ENCODE measurements at regions not wholly inside any gene's neighbourhood (a gene's known extent, or its start where the extent isn't known, plus 50 kb on each side); places are given as distances from the start of the nearest gene placed in this dataset.

DNA sequence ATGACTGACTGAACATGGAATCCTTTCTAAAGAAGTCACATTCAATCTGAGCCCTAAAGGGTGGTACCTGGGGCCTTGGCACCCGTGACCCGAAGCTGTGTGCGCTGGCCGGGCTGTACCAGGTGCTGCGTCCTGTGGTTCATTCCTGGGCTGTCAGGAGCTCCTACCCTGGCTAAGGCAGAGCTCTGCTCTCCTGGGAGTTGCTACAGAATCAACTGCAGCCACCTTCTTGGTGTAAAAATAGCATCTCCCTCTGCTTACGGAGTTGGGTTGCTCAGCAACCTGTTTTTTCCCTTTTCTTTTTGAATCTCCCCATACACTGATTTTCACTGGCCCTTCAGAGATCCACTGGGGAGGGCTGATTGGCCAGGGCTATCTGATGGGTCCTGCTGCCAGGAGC, 236.6 kb upstream of the PDE10A start:
- H3K4me3 ChIP-seq: no peak overlapping the region
- H3K9me3 ChIP-seq: no peaks in the 10 kb centered on the region
- DNase-seq (ENCODE audit: low spot score) (no peak), ATAC-seq (ENCODE audit: insufficient number of reproducible peaks, low FRiP score, low read depth) (no peak)
- TF ChIP-seq, protein P1, sequence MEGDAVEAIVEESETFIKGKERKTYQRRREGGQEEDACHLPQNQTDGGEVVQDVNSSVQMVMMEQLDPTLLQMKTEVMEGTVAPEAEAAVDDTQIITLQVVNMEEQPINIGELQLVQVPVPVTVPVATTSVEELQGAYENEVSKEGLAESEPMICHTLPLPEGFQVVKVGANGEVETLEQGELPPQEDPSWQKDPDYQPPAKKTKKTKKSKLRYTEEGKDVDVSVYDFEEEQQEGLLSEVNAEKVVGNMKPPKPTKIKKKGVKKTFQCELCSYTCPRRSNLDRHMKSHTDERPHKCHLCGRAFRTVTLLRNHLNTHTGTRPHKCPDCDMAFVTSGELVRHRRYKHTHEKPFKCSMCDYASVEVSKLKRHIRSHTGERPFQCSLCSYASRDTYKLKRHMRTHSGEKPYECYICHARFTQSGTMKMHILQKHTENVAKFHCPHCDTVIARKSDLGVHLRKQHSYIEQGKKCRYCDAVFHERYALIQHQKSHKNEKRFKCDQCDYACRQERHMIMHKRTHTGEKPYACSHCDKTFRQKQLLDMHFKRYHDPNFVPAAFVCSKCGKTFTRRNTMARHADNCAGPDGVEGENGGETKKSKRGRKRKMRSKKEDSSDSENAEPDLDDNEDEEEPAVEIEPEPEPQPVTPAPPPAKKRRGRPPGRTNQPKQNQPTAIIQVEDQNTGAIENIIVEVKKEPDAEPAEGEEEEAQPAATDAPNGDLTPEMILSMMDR (IDR thresholded peaks at IDR 0.05): no peak
- H3K27me3 ChIP-seq (replicated peaks; ENCODE audit: insufficient read depth): no peaks in the 10 kb centered on the region
- no peak overlapping the region for H3K27ac ChIP-seq
- no peaks in the 10 kb centered on the region for H3K36me3 ChIP-seq
- no peaks in the 10 kb centered on the region for H3K4me1 ChIP-seq (ENCODE audit: control insufficient read depth in 1 of 2, low read depth in 2 of 2)

- Histone ChIP-seq H3K27me3 (replicated peaks; ENCODE audit: insufficient read depth) (no peaks in the 10 kb centered on the region), H3K36me3 (no peaks in the 10 kb centered on the region), H3K4me1 (ENCODE audit: control insufficient read depth in 1 of 2, low read depth in 2 of 2) (no peaks in the 10 kb centered on the region), H3K4me3 (no peak overlapping the region), H3K9me3 (no peaks in the 10 kb centered on the region), H3K27ac (no peak overlapping the region)
- ATAC-seq (ENCODE audit: insufficient number of reproducible peaks, low FRiP score, low read depth): no peak
- DNase-seq (ENCODE audit: low spot score): no peak
- TF ChIP-seq, protein P1 (IDR thresholded peaks at IDR 0.05): no peak
These were observed 232.6 kb upstream of the PDE10A start for GRCh38 chr6:165895421-165896165.

GRCh38 chr6:165894171-165894825, 231.3 kb upstream of the PDE10A start:
- Histone ChIP-seq H3K4me1 (ENCODE audit: control insufficient read depth in 1 of 2, low read depth in 2 of 2) (no peaks in the 10 kb centered on the region), H3K27ac (no peak overlapping the region), H3K4me3 (no peak overlapping the region), H3K27me3 (replicated peaks; ENCODE audit: insufficient read depth) (no peaks in the 10 kb centered on the region), H3K36me3 (no peaks in the 10 kb centered on the region), H3K9me3 (no peaks in the 10 kb centered on the region)
- DNase-seq (ENCODE audit: low spot score): no peak
- ATAC-seq (ENCODE audit: insufficient number of reproducible peaks, low FRiP score, low read depth): no peak
- TF ChIP-seq, protein P1 (IDR thresholded peaks at IDR 0.05): no peak

DNA sequence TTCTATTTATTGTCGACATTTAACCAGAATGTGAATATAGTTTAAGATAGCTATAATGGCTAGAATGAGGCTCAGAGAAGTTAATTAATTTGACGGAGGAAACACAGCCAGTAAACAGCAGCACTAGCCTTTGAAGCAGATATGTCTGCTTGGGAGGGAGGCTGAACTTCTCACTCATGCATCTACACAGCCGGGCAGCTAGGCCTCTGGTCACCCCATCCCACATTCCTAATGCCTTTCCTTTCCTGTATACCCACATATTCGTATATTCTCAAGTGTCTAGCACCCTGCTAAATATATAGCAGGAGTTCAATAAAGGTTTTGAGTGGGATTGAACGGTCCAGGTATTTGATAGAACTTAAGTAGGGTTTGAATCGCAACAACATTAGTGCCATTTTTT, 230.4 kb upstream of the PDE10A start:
- Histone ChIP-seq H3K36me3 (no peaks in the 10 kb centered on the region), H3K27me3 (replicated peaks; ENCODE audit: insufficient read depth) (no peaks in the 10 kb centered on the region), H3K4me3 (no peak overlapping the region), H3K4me1 (ENCODE audit: control insufficient read depth in 1 of 2, low read depth in 2 of 2) (no peaks in the 10 kb centered on the region), H3K9me3 (no peaks in the 10 kb centered on the region), H3K27ac (no peak overlapping the region)
- DNase-seq (ENCODE audit: low spot score): no peak
- ATAC-seq (ENCODE audit: insufficient number of reproducible peaks, low FRiP score, low read depth): no peak
- TF ChIP-seq, protein P1 (IDR thresholded peaks at IDR 0.05): no peak

DNA sequence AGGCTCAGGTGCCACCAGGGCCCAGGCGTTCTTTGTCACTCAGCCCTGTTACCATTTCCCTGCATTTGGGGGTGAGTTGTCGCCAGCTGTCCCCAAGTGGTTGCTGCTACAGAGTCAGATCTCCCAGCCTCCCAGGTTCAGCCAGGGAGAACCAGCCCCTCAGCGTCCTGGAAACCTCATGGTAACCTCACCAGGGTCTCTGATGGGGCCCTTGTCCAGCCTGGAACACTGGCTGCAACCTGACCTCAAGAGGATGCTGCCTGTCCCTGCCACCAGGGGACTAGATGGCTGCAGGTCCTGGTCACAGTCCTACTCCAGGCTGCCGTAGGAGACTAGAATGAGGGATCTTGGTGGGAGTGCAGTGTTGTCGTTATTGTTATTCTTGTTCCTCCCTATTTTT, 228.3 kb upstream of the PDE10A start:
- no peaks in the 10 kb centered on the region for H3K9me3 ChIP-seq
- no peaks in the 10 kb centered on the region for H3K4me1 ChIP-seq (ENCODE audit: control insufficient read depth in 1 of 2, low read depth in 2 of 2)
- DNase-seq (ENCODE audit: low spot score) (no peak), ATAC-seq (ENCODE audit: insufficient number of reproducible peaks, low FRiP score, low read depth) (no peak)
- no peak overlapping the region for H3K4me3 ChIP-seq
- no peaks in the 10 kb centered on the region for H3K27me3 ChIP-seq (replicated peaks; ENCODE audit: insufficient read depth)
- H3K27ac ChIP-seq: no peak overlapping the region
- TF ChIP-seq, protein P1 (IDR thresholded peaks at IDR 0.05): no peak
- no peaks in the 10 kb centered on the region for H3K36me3 ChIP-seq

Data from thoracic aorta (tissue), 2 donors.